ENCODE measurements at regions not wholly inside any gene's neighbourhood (a gene's known extent, or its start where the extent isn't known, plus 50 kb on each side); places are given as distances from the start of the nearest gene placed in this dataset.

DNA sequence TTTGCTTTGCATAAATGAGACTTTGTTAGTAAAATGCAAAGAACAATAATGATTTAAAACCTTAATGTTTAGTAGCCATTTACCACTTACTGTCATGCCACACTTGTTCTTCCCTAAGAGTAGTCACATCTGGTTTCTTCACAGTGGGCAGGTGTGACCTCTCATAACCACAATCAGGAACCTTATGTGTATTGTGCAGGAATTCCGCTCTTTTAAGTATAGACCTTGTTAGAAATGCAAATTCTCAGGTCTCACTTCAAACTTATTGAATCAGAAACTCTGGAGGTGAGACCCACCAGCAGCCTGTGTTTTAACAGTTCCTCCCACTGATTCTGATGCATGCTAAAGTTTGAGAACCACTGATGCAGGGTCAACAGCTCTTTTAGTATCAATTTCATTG lies 518.8 kb upstream of the MEX3C start:
- Histone ChIP-seq H3F3A (ENCODE audit: insufficient read depth, low read length) (no peaks in the 10 kb centered on the region), H3K4me2 (ENCODE audit: low read depth, low read length) (no peak overlapping the region), H3K4me3 (ENCODE audit: low read length) (no peak overlapping the region), H3K9me3 (replicated peaks; ENCODE audit: insufficient read depth, low read length) (no peaks in the 10 kb centered on the region; the same call in 1 of the 2 replicates), H3K36me3 (replicated peaks; ENCODE audit: insufficient read depth, low read length) (no peaks in the 10 kb centered on the region), H3K79me2 (ENCODE audit: low read length) (no peaks in the 10 kb centered on the region), H3K9ac (ENCODE audit: low read length) (no peak overlapping the region), H3K4me1 (ENCODE audit: low read length) (peaks cover 11% of the 10 kb centered on the region), H2AFZ (ENCODE audit: low read length) (no peak overlapping the region), H3K27ac (ENCODE audit: low read length) (no peak overlapping the region), H3K27me3 (replicated peaks; ENCODE audit: insufficient read depth, low read length) (no peaks in the 10 kb centered on the region), H3K9me2 (replicated peaks; ENCODE audit: insufficient read depth, low read length) (no peaks in the 10 kb centered on the region), H4K20me1 (ENCODE audit: insufficient read depth, low read length) (no peaks in the 10 kb centered on the region)
- TF ChIP-seq EZH2phosphoT487 (IDR thresholded peaks at IDR 0.05; ENCODE audit: low read length) (no peak), EZH2 (optimal IDR thresholded peaks at IDR 0.05; ENCODE audit: low read depth, low read length) (no peak)
- TF ChIP-seq, protein P1, sequence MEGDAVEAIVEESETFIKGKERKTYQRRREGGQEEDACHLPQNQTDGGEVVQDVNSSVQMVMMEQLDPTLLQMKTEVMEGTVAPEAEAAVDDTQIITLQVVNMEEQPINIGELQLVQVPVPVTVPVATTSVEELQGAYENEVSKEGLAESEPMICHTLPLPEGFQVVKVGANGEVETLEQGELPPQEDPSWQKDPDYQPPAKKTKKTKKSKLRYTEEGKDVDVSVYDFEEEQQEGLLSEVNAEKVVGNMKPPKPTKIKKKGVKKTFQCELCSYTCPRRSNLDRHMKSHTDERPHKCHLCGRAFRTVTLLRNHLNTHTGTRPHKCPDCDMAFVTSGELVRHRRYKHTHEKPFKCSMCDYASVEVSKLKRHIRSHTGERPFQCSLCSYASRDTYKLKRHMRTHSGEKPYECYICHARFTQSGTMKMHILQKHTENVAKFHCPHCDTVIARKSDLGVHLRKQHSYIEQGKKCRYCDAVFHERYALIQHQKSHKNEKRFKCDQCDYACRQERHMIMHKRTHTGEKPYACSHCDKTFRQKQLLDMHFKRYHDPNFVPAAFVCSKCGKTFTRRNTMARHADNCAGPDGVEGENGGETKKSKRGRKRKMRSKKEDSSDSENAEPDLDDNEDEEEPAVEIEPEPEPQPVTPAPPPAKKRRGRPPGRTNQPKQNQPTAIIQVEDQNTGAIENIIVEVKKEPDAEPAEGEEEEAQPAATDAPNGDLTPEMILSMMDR (IDR thresholded peaks at IDR 0.05; ENCODE audit: low read length) = no peak
- DNase-seq = peak; percentile 13

DNA sequence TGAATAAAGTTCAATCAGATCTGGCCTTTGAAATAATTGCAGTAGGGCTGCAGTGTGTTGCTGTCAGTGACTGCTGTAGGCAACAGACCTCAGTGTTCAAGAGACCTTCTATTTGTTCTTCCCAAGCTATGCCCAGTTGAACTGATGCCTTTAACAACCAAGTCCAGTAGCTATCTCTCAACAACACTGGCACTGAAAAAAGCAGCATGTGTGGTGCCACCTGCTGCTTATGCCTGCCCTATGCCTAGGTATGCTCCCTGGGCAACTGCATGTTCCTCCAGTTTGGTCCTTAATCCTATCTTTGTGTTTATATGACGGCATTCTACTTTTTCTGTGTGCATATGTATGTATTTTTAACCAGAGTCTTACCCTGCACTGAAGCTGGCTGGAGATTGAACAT lies 523.9 kb upstream of the MEX3C start:
- no peak for DNase-seq
- H3K27me3 ChIP-seq (replicated peaks; ENCODE audit: insufficient read depth, low read length) = no peaks in the 10 kb centered on the region
- no peak overlapping the region for H3K4me3 ChIP-seq (ENCODE audit: low read length)
- H3K36me3 ChIP-seq (replicated peaks; ENCODE audit: insufficient read depth, low read length) = no peaks in the 10 kb centered on the region
- H3K4me2 ChIP-seq (ENCODE audit: low read depth, low read length) = no peak overlapping the region
- no peak for TF ChIP-seq EZH2phosphoT487 (IDR thresholded peaks at IDR 0.05; ENCODE audit: low read length)
- TF ChIP-seq, protein P1 (IDR thresholded peaks at IDR 0.05; ENCODE audit: low read length) = no peak
- no peak for TF ChIP-seq EZH2 (optimal IDR thresholded peaks at IDR 0.05; ENCODE audit: low read depth, low read length)
- H3F3A ChIP-seq (ENCODE audit: insufficient read depth, low read length) = no peaks in the 10 kb centered on the region
- H3K9me3 ChIP-seq (replicated peaks; ENCODE audit: insufficient read depth, low read length) = no peaks in the 10 kb centered on the region
- H4K20me1 ChIP-seq (ENCODE audit: insufficient read depth, low read length) = no peaks in the 10 kb centered on the region
- H3K4me1 ChIP-seq (ENCODE audit: low read length) = peaks cover 5% of the 10 kb centered on the region; the same call in 1 of the 2 replicates
- H3K9ac ChIP-seq (ENCODE audit: low read length) = no peak overlapping the region
- no peak overlapping the region for H3K27ac ChIP-seq (ENCODE audit: low read length)
- H3K9me2 ChIP-seq (replicated peaks; ENCODE audit: insufficient read depth, low read length) = no peaks in the 10 kb centered on the region
- no peaks in the 10 kb centered on the region for H3K79me2 ChIP-seq (ENCODE audit: low read length)
- no peak overlapping the region for H2AFZ ChIP-seq (ENCODE audit: low read length)

DNA sequence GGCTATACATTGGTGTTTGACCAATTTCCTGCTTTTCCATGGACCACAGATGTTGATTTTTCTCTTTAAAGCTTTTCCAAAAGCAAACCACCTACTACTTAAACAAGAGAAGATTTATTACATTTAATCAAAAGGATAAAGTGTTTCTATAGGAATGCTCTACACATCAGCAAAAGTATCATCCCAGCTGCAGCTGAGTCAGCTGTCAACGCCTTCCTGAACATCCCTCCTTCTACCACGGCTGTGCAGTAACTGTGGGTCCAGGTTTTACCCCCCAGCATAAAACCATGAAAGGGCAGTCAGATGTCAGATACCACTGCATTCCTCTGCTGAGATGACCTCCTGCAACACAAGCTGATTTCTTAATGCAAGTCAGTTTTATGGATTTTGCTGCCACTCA lies 524.5 kb upstream of the MEX3C start:
- Histone ChIP-seq H3K4me1 (ENCODE audit: low read length) (peaks cover 8% of the 10 kb centered on the region; the same call in 1 of the 2 replicates), H3K4me3 (ENCODE audit: low read length) (no peak overlapping the region)

More for the DNA sequence above, 524.5 kb upstream of the MEX3C start:
- Histone ChIP-seq H3K9ac (ENCODE audit: low read length) (no peak overlapping the region), H3F3A (ENCODE audit: insufficient read depth, low read length) (no peaks in the 10 kb centered on the region), H4K20me1 (ENCODE audit: insufficient read depth, low read length) (no peaks in the 10 kb centered on the region), H2AFZ (ENCODE audit: low read length) (no peak overlapping the region), H3K27me3 (replicated peaks; ENCODE audit: insufficient read depth, low read length) (no peaks in the 10 kb centered on the region), H3K4me2 (ENCODE audit: low read depth, low read length) (no peak overlapping the region), H3K9me2 (replicated peaks; ENCODE audit: insufficient read depth, low read length) (no peaks in the 10 kb centered on the region), H3K36me3 (replicated peaks; ENCODE audit: insufficient read depth, low read length) (no peaks in the 10 kb centered on the region), H3K9me3 (replicated peaks; ENCODE audit: insufficient read depth, low read length) (no peaks in the 10 kb centered on the region), H3K27ac (ENCODE audit: low read length) (no peak overlapping the region), H3K79me2 (ENCODE audit: low read length) (no peaks in the 10 kb centered on the region)
- TF ChIP-seq, protein P1 (IDR thresholded peaks at IDR 0.05; ENCODE audit: low read length) = no peak
- TF ChIP-seq EZH2phosphoT487 (IDR thresholded peaks at IDR 0.05; ENCODE audit: low read length) = no peak
- TF ChIP-seq EZH2 (optimal IDR thresholded peaks at IDR 0.05; ENCODE audit: low read depth, low read length) = no peak
- no peak for DNase-seq
